Skin of body (tissue), 1 donor: ENCODE measurements at regions not wholly inside any gene's neighbourhood (a gene's known extent, or its start where the extent isn't known, plus 50 kb on each side); places are given as distances from the start of the nearest gene placed in this dataset.
A peak's percentile ranks its signal among the peaks of the same experiment; 100 is the strongest.
"Not testable (repeated sequence)": the region's sequence is repeated elsewhere in the genome, so short reads cannot be mapped to it uniquely, and the experiment has no call there.

Experiments used
- DNase-seq: peaks from one replicate; lab custom pipeline; 2025; lab: John Stamatoyannopoulos, UW

GRCh38 chr7:12985752-12986151 lies 298.3 kb downstream of the ARL4A start:
- no peak for DNase-seq

GRCh38 chr7:12987238-12987637 lies 299.8 kb downstream of the ARL4A start:
- no peak for DNase-seq

GRCh38 chr7:12990440-12990839 lies 303.0 kb downstream of the ARL4A start:
- DNase-seq, result no peak

GRCh38 chr7:12993025-12993424 lies 305.6 kb downstream of the ARL4A start:
- no peak for DNase-seq

GRCh38 chr7:12995912-12996469 lies 308.6 kb downstream of the ARL4A start:
- DNase-seq, result no peak

- no peak for DNase-seq
Observed at GRCh38 chr7:13007331-13007730, 319.9 kb downstream of the ARL4A start.

- no peak for DNase-seq
Observed at GRCh38 chr7:13009517-13009916, 322.1 kb downstream of the ARL4A start.

- no peak for DNase-seq
Observed at GRCh38 chr7:13014011-13014410, 326.6 kb downstream of the ARL4A start.

- no peak for DNase-seq
Observed at GRCh38 chr7:13016036-13016581, 328.7 kb downstream of the ARL4A start.

GRCh38 chr7:13016592-13017332 lies 329.3 kb downstream of the ARL4A start:
- DNase-seq, result no peak

- DNase-seq, result no peak
Observed at GRCh38 chr7:13017333-13017857, 330.0 kb downstream of the ARL4A start.

GRCh38 chr7:13017881-13018280 lies 330.4 kb downstream of the ARL4A start:
- no peak for DNase-seq

- DNase-seq, result no peak
Observed at GRCh38 chr7:13021566-13022300, 334.3 kb downstream of the ARL4A start.

GRCh38 chr7:13024121-13024674 lies 336.8 kb downstream of the ARL4A start:
- peak; percentile 63 for DNase-seq

GRCh38 chr7:13025043-13025442 lies 337.6 kb downstream of the ARL4A start:
- DNase-seq, result not testable (repeated sequence)

GRCh38 chr7:13027321-13027720 lies 339.9 kb downstream of the ARL4A start:
- DNase-seq, result peak; percentile 4

GRCh38 chr7:13028036-13028824 lies 340.8 kb downstream of the ARL4A start:
- peak; percentile 21 for DNase-seq

GRCh38 chr7:13028825-13029099 lies 341.3 kb downstream of the ARL4A start:
- DNase-seq, result peak; percentile 41

- DNase-seq, result no peak
Observed at GRCh38 chr7:13031468-13031867, 344.0 kb downstream of the ARL4A start.

- no peak for DNase-seq
Observed at GRCh38 chr7:13032084-13032483, 344.7 kb downstream of the ARL4A start.

GRCh38 chr7:13032576-13032975 lies 345.1 kb downstream of the ARL4A start:
- no peak for DNase-seq
